ENCODE measurements at regions not wholly inside any gene's neighbourhood (a gene's known extent, or its start where the extent isn't known, plus 50 kb on each side); places are given as distances from the start of the nearest gene placed in this dataset.

- TF ChIP-seq CTCF (conservative IDR thresholded peaks at IDR 0.05; ENCODE audit: low read depth, low read length): no peak
- TF ChIP-seq EZH2 (IDR thresholded peaks at IDR 0.05; ENCODE audit: low read length, unreplicated experiment): no peak
- no peak for TF ChIP-seq EZH2phosphoT487 (IDR thresholded peaks at IDR 0.05; ENCODE audit: borderline replicate concordance, low read length)
These were observed 89.5 kb upstream of the DPP10 start for GRCh38 chr2:114352988-114353387.

Data from PC-3 (cell line).